ENCODE measurements at regions not wholly inside any gene's neighbourhood (a gene's known extent, or its start where the extent isn't known, plus 50 kb on each side); places are given as distances from the start of the nearest gene placed in this dataset.

DNA sequence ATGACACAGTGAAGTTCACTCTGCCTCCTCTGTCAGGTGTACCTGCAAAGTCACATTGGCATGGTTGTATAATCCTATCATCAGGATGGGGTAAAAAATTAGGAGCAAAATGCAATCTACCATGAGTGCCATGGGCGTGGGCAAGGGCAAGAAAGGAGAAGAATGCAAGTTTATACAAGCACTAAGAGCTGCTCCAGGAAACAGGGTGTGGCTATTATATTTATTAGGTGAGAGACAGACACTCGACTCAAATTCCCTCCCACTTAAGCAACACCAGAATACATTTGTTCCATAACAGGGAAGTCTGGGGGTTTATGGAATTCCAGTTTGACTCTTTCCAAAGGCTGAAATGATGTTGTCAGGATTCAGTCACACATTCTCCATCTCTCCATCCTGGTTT is 378.8 kb downstream of the BCOR start:
- TF ChIP-seq, protein P1, sequence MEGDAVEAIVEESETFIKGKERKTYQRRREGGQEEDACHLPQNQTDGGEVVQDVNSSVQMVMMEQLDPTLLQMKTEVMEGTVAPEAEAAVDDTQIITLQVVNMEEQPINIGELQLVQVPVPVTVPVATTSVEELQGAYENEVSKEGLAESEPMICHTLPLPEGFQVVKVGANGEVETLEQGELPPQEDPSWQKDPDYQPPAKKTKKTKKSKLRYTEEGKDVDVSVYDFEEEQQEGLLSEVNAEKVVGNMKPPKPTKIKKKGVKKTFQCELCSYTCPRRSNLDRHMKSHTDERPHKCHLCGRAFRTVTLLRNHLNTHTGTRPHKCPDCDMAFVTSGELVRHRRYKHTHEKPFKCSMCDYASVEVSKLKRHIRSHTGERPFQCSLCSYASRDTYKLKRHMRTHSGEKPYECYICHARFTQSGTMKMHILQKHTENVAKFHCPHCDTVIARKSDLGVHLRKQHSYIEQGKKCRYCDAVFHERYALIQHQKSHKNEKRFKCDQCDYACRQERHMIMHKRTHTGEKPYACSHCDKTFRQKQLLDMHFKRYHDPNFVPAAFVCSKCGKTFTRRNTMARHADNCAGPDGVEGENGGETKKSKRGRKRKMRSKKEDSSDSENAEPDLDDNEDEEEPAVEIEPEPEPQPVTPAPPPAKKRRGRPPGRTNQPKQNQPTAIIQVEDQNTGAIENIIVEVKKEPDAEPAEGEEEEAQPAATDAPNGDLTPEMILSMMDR (IDR thresholded peaks at IDR 0.05; ENCODE audit: insufficient read depth, missing control alignments), result no peak
- no peak for FAIRE-seq
- DNase-seq (ENCODE audit: insufficient read length, low spot score), result no peak

DNA sequence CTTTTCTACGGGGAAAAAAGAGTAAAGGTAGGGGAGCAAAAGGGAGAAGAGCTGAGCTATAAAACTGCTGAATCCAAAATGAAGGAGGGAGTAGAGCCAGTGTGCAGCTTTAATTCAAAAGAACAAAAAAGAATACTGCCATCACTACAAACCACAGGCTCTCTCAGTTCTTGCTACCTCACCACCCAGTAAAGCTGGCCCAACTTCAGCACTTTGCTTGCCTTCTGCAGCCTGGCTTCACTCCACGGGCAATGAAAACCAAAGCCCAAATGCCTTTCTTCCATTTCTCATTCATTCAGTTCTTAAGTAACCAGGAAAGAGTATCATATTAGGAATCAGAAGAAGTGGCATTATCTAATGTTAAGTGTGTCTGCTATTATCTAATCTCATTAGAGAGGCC is 376.8 kb downstream of the BCOR start:
- FAIRE-seq, result no peak
- no peak for DNase-seq (ENCODE audit: insufficient read length, low spot score)
- TF ChIP-seq, protein P1 (IDR thresholded peaks at IDR 0.05; ENCODE audit: insufficient read depth, missing control alignments), result no peak

DNA sequence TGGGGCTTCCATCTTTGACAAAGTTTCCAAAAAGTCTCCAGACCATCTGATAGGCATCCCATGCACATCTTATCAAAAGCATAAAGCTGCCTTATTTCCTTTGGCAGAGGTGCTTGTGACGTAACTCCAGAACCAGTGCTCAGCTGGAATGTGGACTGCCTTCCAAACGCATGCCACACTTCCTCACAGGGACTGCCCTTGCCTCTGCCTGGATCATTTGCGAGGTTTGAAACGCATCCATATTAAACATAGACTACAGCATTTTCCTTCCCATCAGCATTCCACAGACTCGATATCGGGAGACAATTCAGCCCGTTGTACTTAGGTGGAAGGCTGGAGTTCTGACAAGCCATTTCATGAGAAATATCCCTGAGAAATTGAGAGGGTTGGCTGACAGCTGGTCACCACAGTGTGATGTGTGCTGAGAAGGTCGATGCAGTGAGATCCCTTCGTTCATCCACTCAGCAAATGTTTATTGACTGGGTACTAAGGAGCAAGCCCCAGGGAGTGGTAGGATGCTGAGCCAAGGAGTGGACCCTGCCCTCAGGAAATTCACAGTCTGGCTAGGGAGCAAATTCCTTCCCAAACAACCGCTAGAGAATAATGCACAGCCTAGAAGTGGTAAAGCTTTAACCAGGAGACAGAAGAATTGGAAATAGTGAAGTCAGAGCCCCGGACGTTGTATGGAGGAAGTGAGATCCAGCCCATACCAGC is 376.0 kb downstream of the BCOR start:
- FAIRE-seq (no peak), DNase-seq (ENCODE audit: insufficient read length, low spot score) (no peak)
- TF ChIP-seq, protein P1 (IDR thresholded peaks at IDR 0.05; ENCODE audit: insufficient read depth, missing control alignments), result no peak

DNA sequence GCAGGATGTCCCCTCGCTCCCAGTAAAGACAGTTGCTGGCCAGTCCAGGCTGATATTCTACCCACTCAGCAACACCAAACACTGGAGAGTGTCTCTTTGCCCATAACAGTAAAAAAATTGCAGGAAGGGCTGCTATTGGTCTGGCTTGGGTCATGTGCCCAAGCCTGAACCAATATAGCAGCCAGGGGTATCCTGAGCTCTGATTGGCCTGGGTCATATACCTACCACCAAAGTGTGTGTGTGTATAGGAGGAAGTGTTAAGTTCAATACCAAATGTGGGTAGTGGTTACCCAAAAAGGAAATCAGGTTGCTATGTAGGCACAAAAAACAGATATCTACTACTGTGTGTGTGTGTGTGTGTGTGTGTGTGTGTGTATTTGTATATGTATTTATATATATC is 373.2 kb downstream of the BCOR start:
- DNase-seq (ENCODE audit: insufficient read length, low spot score) (no peak), FAIRE-seq (no peak)
- TF ChIP-seq, protein P1 (IDR thresholded peaks at IDR 0.05; ENCODE audit: insufficient read depth, missing control alignments), result no peak

DNA sequence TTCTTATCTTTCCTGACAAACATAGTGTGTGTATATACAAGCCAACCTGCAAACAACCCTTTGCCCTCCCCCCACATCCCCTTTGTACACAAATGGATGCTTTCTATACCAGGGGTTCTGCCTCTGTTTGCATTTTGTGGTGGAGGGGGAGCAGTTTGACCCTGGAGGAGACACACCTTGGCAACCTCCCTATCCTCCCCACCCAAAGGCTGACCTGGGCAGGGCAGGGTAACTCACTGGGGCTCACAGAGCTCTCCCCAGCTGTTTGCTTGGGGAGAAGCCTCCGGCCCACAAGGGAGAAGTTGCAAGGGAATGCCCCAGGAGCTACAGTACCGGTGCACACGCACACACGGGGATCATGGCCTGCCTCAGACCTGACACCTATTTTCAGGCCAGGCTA is 372.6 kb downstream of the BCOR start:
- no peak for DNase-seq (ENCODE audit: insufficient read length, low spot score)
- FAIRE-seq, result no peak

DNA sequence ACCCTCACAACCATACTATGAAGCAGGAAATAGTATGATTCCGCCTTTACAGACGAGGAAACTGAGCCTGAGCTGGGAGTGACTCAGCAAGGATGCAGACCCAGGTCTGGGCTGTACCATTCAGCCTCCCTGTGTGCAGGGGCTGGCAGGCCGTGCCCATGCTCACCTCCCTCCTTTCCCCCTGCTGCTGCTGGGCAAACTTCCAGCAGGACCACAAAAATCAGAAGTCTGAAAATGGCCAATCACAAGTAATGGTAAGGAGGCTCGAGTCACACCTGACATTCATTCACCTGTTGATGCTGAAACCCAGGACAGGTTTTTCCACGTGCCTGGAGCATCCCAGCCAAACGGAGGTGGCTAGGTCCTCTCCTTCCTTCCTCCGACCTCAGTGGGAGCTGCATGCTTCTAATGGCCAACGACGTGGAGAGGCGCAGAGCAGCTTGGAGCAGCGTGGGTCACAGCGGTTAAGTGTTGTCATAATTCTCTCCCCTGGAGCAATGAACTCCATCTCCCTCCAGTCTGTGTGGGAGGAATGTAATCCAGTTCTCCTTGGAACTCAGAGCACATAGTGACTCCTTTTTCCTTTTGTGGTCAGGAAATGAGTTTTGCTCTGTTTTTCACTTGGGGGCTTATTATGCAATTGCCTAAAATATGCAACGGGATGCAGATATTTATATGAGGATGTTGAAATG is 371.7 kb downstream of the BCOR start:
- DNase-seq (ENCODE audit: insufficient read length, low spot score), result no peak

More for the DNA sequence above, 372.6 kb downstream of the BCOR start:
- TF ChIP-seq, protein P1 (IDR thresholded peaks at IDR 0.05; ENCODE audit: insufficient read depth, missing control alignments), result no peak

More for the DNA sequence above, 371.7 kb downstream of the BCOR start:
- TF ChIP-seq, protein P1 (IDR thresholded peaks at IDR 0.05; ENCODE audit: insufficient read depth, missing control alignments), result no peak
- FAIRE-seq, result no peak
